ENCODE measurements at regions not wholly inside any gene's neighbourhood (a gene's known extent, or its start where the extent isn't known, plus 50 kb on each side); places are given as distances from the start of the nearest gene placed in this dataset.

DNA sequence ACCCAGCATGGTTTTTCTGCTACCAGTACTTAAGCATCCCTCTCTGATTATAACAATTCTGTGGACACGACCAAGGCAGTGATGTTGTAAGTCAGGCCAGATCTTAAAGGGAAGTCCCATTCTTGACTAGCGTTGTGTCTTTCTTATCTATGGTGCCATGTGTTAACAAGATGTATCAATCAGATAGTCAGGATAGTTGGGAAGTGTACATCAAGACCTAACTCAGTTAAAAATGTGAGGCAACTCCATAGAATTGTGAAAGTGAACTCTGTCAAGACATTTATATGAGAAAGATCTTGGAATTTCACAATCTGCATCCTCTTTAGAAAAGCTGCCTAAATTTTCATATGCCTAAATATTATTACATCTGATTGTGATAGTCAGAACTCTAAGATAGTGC lies 341.7 kb upstream of the SEMA3D start:
- TF ChIP-seq CTCF (IDR thresholded peaks at IDR 0.05; ENCODE audit: insufficient read depth, low read length, poor library complexity, severe bottlenecking) (no peak), EZH2phosphoT487 (conservative IDR thresholded peaks at IDR 0.05; ENCODE audit: low read length) (no peak)

Data from SU-DHL-6 (cell line).